Central memory CD4-positive, alpha-beta T cell (primary cell): ENCODE measurements at regions not wholly inside any gene's neighbourhood (a gene's known extent, or its start where the extent isn't known, plus 50 kb on each side); places are given as distances from the start of the nearest gene placed in this dataset.

Experiments used
- DNase-seq: peaks from one replicate; pipeline ENCODE4 v3.0.0; 2022

DNA sequence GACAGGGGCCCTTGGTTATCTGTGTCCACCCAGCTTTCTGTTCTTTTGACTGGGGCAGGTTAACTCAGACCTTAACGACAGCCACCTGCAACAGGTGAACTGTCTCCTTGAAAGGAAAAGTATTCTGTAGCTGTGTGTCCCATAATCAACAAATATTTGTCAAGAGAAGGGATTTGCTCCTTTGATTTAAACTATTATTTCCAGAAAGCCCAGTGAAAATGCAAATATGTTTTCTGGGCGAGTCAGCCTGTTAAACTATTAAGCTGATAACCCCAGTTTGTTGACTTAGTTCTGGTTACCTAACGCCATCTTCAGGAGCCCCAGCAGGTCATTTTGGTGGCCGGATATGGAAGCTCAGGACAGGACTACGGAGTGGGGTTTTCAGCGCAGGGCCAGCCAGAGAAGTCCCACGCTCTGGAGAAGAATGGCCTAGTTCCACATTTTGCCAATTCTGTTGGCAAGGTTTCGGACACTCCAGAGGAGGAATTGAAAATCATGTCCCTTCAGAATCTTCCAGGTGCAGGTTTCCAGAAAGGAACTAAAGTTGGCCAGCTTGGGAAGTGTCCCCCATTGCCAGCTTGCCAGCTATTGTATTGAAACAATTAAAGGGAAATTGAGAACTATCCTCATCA is 54.5 kb downstream of the ADRA2A start:
- no peak for DNase-seq

DNA sequence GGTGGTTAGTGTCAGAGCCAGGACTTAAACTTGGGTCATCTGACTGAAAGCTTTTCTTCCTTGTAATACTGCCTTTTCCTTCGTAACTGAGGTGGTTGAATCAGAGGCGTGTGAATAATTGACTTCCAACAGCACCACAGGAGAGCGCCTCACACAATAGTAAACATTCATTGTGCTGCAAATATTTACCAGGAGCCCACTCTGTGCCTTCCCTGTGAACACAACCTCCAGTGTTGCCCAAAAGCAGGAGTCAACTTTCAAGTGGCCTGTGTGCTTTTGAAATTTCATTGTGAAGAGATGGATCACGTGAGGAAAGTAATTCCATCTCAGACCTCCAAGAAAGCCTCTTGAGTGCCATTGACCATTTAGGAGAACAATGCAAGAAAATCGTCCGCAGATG is 60.2 kb downstream of the ADRA2A start:
- DNase-seq, result no peak

DNA sequence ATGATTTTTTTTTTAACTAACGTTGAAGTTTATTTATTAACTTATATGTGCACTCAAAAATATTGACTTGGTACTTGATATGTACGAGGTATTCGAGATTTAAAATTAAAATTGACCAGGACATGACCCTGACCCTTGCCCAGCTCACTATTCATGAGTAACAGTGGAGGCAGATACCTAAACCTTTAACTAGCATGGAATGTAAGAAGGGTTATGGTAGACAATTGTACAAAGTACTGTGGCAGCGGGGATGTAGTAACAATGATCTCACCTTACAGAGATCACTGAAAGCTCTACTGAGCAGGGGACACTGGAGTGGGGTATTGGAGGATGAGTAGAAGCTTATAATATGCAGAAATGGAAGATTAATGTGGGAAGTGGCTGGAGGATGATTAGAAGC is 60.8 kb downstream of the ADRA2A start:
- DNase-seq, result no peak

DNA sequence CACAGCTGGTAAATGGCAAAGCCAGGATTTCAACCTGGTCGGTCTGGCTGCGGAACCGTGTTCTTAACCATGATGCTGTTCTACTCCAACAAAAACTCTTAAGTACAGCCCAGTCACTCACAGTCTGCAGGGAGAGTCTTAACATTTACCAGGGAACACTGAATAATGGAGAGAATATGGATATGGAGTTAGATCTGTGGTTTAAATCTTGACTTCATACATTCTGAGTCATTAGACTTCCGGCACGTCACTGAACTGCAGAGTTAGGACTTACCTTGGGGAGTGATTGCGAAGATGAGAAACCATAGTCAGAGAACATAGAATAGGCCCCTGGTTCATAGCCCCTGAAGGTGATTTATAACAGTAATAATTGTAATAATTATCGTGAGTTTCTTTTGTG is 61.7 kb downstream of the ADRA2A start:
- DNase-seq, result no peak

DNA sequence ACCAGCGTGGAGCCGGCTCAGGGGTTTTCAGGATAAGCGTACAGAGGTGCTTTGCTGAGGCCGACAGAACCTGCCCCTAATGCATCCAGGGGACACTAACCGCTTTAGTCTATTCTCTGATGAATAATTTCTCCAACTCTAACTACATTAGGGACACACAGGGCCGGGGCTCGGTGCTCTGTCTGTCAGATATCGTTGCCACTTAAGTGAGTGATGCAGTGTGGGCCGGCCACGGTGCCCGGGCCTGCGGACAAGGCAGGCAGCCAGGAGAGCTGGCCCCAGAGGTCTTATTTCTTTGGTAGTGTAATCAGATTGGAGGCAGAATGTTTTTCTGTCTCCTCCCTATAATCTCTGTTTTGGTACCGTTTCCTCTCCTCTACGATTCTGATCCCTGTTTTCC is 62.7 kb downstream of the ADRA2A start:
- DNase-seq, result no peak

DNA sequence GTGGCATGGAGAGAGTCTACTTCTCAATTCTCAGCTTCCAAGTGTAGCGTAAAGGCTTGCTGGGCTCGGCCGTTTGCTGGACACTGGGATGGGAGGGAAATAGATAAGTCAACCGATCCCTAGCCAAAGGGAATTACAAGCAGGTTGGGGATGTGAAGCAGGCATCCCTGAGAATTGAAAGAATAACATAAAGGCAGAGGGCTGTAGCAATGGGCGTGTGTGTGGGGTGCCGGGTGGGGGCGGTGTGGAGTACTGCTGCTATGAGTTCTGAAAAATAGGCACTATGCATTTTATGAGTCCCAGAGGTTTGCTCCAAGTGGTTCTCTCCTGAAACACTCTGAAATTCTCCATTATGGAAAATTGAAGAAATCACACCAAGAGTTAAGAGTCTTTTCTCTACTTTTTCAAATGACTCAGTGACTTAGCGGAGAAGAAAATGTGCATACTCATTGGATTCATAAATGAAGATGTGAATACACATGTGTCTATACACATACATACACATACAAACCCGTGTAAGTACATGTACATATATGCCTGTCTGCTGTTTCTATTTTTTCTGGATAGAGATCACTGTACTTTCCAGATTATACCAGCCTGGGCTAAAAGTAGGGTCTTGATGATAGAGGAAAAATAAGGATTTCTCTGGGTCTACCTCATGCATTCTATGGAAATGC is 65.4 kb downstream of the ADRA2A start:
- no peak for DNase-seq

DNA sequence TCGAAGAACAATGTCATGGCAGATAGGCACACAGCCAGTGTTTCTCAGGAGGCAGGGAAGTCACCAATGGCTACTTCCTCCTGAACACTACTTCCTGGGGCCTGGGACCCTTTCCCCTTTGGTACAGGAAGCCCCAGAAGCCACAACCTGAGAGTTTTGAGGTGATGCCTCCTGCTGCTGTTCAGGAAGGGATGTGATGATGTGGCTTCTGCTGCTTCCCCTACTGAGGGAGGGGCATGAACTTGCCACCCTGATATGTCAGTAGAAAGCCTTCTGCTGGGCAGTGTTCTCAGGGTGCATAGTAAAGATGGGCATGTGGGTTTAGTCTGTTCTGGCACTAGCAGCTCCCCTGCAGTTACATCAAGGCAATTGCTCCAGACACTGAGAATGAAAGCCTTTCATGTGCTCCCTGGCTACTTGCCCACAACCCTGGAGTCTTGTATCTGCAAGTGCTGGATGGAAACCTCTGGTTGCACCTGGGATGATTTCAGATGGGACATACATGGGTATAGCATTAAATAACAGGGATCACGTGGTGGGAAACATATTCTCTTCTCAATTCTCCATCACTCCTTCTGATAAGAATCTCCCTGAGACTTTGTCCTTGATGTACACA is 69.3 kb downstream of the ADRA2A start:
- no peak for DNase-seq

DNA sequence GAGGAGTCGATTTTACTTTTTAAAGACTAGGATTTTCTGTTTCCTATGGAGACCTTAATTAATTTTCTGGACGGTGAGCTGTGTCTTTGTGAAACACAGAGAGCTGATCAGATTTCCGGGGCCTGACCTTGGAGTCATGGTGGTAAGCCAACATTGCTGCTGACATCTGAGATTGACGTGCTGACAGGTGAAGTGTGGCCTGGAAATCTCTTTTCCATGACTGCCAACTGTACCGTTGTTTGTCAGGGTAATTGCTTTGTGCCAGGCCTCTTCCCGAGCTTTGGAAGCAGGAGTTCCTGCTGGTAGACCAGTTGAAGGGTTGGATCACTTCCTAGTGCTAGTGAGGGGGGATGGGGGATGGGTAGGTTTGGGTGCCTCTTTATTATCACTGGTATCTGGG is 71.2 kb downstream of the ADRA2A start:
- no peak for DNase-seq

DNA sequence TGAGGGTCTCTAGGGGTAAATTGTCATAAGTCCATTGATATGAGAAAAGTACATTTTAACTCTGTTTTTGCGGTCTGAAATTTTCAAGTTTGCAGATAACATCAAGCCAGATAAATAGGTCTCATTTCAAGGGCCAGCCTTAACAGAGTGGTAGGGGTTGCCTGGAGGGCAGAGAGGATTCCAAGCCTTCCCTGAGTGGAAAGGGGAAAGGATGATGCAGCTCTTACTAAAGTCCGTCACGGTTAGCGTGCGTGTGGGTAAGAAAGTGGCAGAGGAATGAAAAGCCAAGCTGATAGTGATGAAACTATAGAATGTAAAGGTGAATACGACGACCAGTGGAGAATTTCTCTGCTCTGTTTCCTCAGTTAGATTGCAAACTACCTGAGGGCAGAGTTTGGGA is 71.6 kb downstream of the ADRA2A start:
- DNase-seq, result no peak

DNA sequence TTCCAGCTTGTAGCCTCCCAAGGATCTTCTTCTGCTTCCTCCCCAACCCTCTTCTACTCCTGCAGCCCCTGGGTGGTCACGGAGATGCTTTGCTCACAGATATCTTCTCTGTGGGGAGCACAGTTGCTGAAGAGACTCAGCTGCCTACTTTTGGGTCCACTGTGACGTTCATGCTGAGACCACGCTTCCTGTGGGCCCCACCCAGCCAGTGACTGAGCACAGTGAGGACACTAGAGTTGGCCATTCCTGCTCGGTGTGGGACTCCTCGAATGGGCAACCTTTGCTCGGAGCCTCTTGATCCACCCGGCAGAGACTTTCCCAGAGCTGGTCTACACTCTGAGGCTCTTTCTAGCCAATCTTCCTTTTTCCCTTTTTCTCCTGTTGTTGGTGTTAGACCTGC is 73.9 kb downstream of the ADRA2A start:
- DNase-seq, result no peak

DNA sequence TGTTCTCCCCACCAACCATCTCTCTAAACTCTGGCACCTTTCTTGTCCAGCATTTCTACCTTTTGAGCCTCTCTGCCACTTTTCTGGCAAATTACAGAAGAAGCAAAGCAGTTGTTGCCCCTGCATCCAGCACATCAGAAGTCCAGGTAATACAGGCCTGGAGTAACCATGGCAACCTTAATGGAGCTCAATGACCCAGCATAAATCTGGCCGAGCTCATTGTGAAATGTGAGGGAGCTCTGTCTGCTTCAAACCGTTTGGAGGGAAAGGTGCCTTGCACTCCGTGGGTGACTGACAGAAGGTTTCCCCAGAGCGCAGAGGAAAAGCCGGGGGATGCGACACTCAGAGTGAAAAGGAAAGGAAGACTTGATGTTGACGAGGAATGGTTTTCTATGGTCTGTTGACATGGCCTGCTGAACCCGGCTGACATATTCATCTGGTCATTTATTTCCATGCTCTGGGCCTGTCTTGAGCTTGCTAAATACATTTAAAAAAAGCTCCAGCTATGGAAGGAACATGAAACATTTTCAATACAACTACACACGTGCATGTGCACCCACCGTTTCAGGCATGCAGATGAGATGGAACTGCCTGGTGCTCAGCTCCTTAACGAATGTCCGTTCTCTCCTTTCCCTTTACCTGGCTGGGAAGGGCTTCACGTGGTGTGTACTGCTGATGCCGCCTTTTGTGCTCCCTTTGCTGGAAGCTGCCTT is 74.9 kb downstream of the ADRA2A start:
- no peak for DNase-seq

DNA sequence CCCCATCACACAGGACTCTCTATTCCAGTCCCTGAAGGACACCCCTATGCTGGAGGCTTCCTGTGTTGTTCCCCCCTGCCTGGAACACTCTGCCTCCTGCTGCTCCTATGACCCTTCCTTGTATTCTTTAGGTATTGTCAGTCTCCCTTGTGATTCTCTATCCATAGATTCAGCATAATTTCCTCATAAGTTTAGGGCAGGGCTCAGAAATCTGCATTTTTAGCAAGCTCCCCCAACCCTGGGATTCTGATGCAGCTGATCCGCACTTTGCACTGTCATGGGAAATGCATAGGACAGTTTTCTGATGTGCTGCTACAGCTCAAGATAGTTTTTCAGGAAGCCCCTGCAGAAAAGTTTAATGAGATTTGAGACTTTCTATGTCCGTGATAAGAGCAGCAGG is 79.9 kb downstream of the ADRA2A start:
- DNase-seq, result no peak

DNA sequence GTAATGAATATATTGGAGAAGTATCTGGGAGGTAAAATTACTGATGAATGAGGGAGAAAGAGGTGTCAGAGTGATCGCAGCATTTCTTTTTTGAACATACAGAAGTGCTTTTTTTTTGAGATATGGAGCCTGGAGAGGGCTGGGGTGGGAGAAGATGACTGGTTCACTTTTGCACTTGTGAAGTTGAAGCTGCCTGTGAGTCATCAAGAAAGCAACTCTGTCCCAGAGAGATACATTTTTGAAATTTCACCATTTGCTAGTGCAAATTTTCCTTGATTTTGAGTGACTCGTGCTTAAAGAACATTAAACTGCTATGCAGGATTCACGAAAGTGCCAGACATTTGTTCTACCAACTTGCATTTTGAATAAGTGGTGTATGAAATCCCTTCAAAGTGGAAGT is 81.8 kb downstream of the ADRA2A start:
- no peak for DNase-seq

DNA sequence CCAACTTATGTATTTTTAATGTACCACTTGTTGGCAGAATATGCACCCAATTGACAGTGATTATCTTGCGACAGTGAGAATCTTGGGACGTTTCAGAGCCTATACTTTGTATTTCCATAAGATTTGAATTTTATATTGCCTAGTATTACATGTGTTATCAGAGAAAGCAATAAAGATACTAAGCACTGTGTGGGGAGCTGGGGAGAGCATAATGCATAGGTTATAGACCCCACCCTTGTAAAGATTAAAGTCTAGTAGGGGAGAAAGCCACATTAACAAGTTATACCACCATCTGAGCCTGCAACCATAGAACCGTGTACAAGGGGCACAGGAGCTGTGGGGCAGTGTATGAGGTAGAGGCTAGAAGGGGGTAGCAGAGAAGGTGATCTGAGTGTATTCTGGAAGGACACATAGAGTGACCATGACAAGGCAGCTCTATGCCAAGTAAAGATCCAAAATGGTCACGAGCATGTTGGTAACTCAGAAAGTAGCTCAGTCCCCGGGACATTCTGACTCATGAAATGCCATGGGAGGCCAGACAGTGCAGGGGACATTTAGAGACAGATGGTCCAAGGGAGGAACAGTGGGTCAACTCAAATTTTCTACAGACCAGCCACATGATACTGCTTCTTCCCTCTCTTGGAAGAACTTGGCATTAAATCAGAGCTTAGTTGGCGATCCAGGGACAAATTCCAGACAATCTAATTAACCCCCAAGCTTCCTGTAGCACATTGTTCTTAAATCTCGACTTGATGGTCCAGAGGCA is 84.5 kb downstream of the ADRA2A start:
- DNase-seq, result no peak

DNA sequence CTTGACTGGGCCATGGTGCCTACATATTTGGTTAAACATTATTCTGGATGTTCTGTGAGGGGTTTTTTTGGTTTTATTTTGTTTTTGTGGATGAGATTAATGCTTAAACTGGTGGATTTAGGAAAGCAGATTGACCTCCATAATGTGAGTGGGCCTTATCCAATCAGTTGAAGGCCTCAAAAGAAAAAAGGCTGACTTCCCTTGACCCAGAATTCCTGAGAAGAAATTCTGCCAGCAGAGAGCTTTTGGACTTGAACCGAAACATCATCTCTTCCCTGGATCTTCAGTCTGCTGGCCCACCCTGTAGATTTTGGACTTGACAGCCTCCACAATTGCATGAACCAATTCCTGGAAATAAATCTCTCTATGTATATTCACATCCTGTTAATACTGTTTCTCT is 94.4 kb downstream of the ADRA2A start:
- no peak for DNase-seq

DNA sequence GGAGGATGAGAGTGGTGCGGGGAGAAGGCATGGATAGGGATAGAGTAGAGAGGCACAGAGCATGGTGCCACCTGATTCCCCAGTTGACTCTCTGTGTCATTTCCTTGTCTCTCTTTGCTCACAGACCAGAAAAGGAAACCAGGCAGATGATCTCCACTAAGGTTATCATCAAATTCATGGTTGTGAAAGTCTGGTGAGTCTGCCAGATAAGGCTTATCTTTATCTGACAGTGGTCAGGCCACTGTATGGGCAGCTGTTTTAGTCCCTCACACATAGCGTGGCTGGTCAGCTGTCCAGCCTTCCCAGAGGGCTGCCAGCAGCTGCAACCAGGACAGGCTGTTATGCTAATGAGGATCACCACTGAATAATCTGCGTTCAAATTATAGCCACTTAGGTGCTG is 99.0 kb downstream of the ADRA2A start:
- DNase-seq, result no peak

DNA sequence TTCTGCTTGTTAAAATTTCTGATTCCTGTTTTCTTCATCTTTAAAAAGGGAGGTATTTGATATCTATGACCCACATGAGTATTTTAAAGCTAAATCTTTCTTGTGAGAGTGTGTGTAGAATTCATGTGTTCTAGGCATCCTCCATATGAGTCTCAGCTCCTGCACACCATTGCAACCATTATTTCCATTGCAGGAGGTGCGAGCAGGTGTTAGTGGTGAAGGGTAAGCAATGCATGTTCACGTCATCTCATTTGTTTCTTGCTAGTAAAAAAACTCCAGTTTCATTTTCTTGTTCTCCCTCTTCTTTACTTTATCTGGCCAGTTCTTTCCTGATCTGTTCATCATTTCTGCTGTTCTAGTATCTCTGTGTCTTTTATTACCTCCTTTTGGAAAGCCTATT is 100.5 kb downstream of the ADRA2A start:
- no peak for DNase-seq

DNA sequence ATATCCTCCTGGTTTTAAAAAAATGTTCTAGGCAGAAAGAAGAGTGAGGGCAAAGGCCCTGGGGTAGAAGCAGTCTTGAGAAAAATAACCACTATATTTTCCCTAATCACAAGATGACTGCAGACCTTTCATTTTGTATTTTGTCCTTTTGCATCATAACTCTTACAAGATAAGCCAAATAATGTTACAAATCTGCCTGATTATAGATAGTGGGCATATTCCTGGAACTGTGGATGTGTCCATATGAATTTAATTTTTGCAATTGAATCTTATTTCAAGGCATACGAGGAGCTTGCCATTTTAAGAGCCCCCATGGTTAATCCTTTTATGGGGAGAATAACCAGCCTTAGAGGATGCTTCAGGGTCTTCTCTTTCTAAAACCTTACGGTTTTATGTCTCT is 102.7 kb downstream of the ADRA2A start:
- no peak for DNase-seq

DNA sequence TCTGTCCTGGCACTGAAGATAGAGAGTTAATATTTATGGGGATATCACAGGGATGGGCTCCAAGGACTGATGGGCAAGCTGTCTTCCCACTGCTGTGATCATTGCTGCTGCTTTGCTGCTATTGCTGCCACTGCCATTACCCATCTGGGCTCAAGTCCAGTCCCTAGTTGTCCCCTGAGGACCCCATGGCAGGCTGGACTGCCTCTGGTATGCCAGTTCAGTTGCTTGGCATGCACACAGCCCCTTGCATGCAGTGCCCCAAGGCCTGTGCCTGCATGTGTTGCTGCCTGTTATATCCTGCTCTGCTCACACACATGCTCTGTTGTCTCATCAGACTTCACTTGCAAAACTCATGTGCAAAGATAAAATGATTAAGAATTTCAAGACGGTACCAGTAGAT is 109.5 kb downstream of the ADRA2A start:
- no peak for DNase-seq

DNA sequence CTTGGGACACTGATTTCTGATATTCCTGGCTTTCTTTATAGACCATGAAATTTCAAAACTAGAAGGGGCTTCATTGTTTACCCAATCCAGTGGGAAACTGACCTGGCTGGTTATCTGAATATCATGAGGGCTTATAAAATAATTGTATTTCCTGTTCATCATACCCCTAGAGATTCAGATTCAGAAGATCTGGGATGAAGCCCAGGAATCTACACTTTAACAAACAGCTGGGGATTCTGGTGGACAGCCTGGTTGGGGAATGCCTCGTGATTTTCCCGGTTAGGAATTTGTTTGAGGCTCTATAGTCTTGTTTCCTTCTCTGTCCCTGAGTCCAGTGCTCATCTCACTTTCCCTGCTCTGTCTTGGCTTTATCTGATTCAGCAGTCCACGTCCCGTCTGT is 110.3 kb downstream of the ADRA2A start:
- no peak for DNase-seq

DNA sequence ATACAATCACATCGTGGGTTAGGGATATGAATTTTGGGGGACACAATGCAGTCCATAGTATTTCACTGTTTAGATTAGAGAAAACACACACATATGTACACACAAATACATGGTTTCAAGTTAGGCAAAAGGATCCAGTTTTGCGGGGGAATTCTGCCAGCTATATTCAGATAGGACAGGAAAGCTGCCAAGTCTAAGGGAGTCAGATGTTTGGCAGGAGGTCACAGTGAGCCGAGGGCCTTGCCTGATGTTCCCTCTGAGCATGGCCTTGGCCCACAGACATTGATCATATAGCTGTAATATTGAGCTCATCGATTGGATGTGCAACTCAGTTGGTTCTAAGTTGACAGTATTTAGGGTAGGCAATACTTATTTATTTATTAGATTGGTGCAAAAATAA is 122.8 kb downstream of the ADRA2A start:
- no peak for DNase-seq

DNA sequence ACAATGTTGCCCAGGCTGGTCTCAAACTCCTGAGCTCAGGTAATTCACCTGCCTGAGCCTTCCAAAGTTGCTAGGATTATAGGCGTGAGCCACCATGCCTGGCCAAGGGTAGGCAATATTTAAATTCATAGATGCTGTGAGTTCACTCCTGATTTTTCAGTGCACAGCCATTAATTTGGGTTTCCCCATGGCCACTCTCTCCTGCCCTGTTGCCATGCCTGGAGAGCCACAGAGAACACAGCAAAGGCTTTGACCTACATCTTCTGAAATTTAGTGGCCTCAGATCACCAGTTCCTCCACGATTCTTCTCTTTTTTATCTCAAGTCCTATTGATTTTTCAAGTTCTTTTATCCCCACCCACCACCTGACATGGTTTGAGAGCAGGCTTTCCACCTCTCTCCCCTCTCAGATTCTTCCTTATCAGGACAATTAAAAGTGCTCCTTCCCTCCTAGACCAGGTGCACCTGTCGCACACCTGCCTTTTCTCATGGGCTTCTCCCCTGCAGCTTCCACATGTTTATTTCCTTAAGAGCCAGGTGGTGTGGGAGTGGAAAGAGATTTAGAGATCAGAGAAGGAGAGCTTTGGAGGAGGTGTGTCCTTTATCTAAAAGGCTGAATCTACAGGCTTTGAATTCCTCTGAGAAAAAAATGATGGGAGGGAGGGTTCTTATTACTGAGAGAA is 123.8 kb downstream of the ADRA2A start:
- no peak for DNase-seq

DNA sequence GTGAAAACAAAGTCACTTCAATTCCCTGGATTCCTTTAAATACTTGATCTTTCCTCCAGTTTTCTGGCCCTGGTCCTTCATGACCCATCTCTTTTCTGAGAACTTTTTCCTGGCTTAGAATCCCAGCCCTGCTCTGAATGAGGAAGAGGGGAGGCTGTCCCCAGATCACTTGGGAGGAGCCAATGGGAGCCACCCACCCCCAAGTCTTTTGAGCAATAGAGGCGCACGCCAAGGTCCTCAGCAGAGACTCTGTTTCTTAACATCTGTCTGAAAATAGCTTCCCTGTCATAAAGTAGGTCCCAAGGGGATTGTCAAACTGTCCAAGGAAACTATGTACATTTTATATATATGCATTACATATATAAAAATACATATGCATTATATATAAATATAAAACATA is 126.8 kb downstream of the ADRA2A start:
- DNase-seq, result no peak
